GM12878 (cell line): ENCODE measurements at regions not wholly inside any gene's neighbourhood (a gene's known extent, or its start where the extent isn't known, plus 50 kb on each side); places are given as distances from the start of the nearest gene placed in this dataset.

Source experiments
- CREB1 ChIP-seq: IDR thresholded peaks from 2 replicates; pipeline ENCODE4 v1.6.1; 2012; ENCODE audit warnings: low read depth, mild to moderate bottlenecking, inconsistent platforms
- CTCF ChIP-seq, 3 experiments: IDR thresholded peaks in 2 of 3; conservative IDR thresholded peaks in 1 of 3; 2 replicates each; pipeline ENCODE4 v1.5.1; 2011; ENCODE audit warnings: low read depth in 3 of 3, low read length in 3 of 3, mild to moderate bottlenecking in 3 of 3, control low read depth in 2 of 3, moderate library complexity in 2 of 3, inconsistent platforms in 1 of 3, mixed read lengths in 1 of 3; ENCODE audit not compliant: control insufficient read depth in 2 of 3, insufficient read depth in 1 of 3; ENCODE audit errors: extremely low read depth in 1 of 3
- EZH2 ChIP-seq: IDR thresholded peaks from 2 replicates; pipeline ENCODE4 v1.6.1; 2012; ENCODE audit warnings: low read depth, mild to moderate bottlenecking, control low read depth, inconsistent platforms, low read length, borderline replicate concordance; ENCODE audit not compliant: control insufficient read depth
- GATAD2B ChIP-seq: fragments of 450-650 bp; conservative IDR thresholded peaks from 2 replicates; pipeline ENCODE4 v1.6.1; 2017; ENCODE audit warnings: low read depth, mild to moderate bottlenecking, moderate library complexity
- KLF5 ChIP-seq: fragments of 450-650 bp; IDR thresholded peaks from 2 replicates; pipeline ENCODE4 v1.6.1; 2014; ENCODE audit warnings: mild to moderate bottlenecking; ENCODE audit not compliant: partially characterized antibody
- POU2F2 ChIP-seq: IDR thresholded peaks from 3 replicates; pipeline ENCODE4 v1.6.1; 2011; ENCODE audit warnings: low read depth, mild to moderate bottlenecking, low read length, borderline replicate concordance
- YY1 ChIP-seq: IDR thresholded peaks from 2 replicates; pipeline ENCODE4 v1.6.1; 2011; ENCODE audit warnings: low read depth, mild to moderate bottlenecking, low read length

GRCh38 chr21:16389643-16390042, 659.9 kb downstream of the USP25 start:
- TF ChIP-seq POU2F2 (no peak), EZH2 (no peak), YY1 (no peak), CREB1 (no peak), CTCF (IDR thresholded peaks at IDR 0.05 in 2 of 3, conservative IDR thresholded peaks at IDR 0.05 in 1 of 3; ENCODE audit: control insufficient read depth in 2 of 3, extremely low read depth in 1 of 3, insufficient read depth in 1 of 3, low read depth in 3 of 3, low read length in 3 of 3) (no peak), GATAD2B (no peak), KLF5 (no peak)
